ENCODE measurements at regions not wholly inside any gene's neighbourhood (a gene's known extent, or its start where the extent isn't known, plus 50 kb on each side); places are given as distances from the start of the nearest gene placed in this dataset.

GRCh38 chr3:194256040-194256945 is 94.8 kb downstream of the CPN2 start:
- no peaks in the 10 kb centered on the region for H3K9me3 ChIP-seq (ENCODE audit: control insufficient read depth, insufficient read depth, low read depth, low read length)
- no peak overlapping the region for H3K27ac ChIP-seq (ENCODE audit: extremely low read depth, low read depth, low read length)
- POLR2A ChIA-PET, result no interaction called here
- CTCF ChIA-PET, result no interaction called here
- no peaks in the 10 kb centered on the region for H3K36me3 ChIP-seq (ENCODE audit: control insufficient read depth in 2 of 2, insufficient read depth in 1 of 2, low read length in 2 of 2)
- H3K4me1 ChIP-seq (ENCODE audit: control insufficient read depth, insufficient read depth, low read length), result no peaks in the 10 kb centered on the region
- no peak for TF ChIP-seq ZNF26 (tag by site-specific recombination; IDR thresholded peaks at IDR 0.05)
- no peak for TF ChIP-seq ZSCAN23 (tag by site-specific recombination; IDR thresholded peaks at IDR 0.05)
- no peak for TF ChIP-seq ZNF132 (tag by site-specific recombination; IDR thresholded peaks at IDR 0.05; ENCODE audit: borderline replicate concordance)
- no peak for TF ChIP-seq ZNF341 (tag by site-specific recombination; IDR thresholded peaks at IDR 0.05; ENCODE audit: low read depth)
- no peak for TF ChIP-seq ZNF121 (tag by site-specific recombination; IDR thresholded peaks at IDR 0.05)
- no peak for TF ChIP-seq ZSCAN30 (tag by site-specific recombination; IDR thresholded peaks at IDR 0.05)
- no peak for TF ChIP-seq ZNF140 (tag by site-specific recombination; IDR thresholded peaks at IDR 0.05)
- TF ChIP-seq ZNF114 (tag by site-specific recombination; IDR thresholded peaks at IDR 0.05), result no peak
- TF ChIP-seq BCL6B (tag by site-specific recombination; IDR thresholded peaks at IDR 0.05), result no peak
- no peak overlapping the region for H3K4me3 ChIP-seq (ENCODE audit: low read depth, low read length)

DNA sequence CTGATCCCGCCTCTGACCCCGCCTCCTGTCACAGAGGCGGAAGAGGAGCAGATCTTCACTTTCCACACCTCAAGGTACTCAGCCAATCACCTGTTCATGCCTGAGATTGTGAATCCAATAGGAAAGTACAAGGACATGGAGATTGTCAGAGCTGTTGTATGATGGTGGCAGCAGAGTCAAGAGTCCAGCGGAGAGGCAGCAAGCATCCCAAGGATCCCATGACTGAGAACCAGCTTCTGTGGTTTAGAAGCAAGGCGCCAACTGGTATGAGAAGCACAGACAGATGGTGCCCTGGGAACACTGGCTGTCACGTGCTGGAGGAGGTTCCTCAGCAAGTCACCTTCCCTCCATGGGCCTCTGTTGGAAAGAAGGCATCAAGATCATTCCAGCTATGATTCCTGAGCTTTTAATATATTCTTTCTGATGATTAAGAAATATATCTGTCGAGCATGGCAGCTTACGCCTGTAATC is 93.9 kb downstream of the CPN2 start:
- ChIA-PET CTCF (no interaction called here), POLR2A (no interaction called here)
- no peak overlapping the region for H3K27ac ChIP-seq (ENCODE audit: extremely low read depth, low read depth, low read length)
- H3K9me3 ChIP-seq (ENCODE audit: control insufficient read depth, insufficient read depth, low read depth, low read length), result no peaks in the 10 kb centered on the region
- H3K4me1 ChIP-seq (ENCODE audit: control insufficient read depth, insufficient read depth, low read length), result no peaks in the 10 kb centered on the region
- H3K36me3 ChIP-seq (ENCODE audit: control insufficient read depth in 2 of 2, insufficient read depth in 1 of 2, low read length in 2 of 2), result no peaks in the 10 kb centered on the region
- TF ChIP-seq ZFP41 (tag by site-specific recombination; IDR thresholded peaks at IDR 0.05; ENCODE audit: borderline replicate concordance), result no peak
- TF ChIP-seq ZNF423 (tag by site-specific recombination; IDR thresholded peaks at IDR 0.05), result no peak
- H3K4me3 ChIP-seq (ENCODE audit: low read depth, low read length), result no peak overlapping the region

DNA sequence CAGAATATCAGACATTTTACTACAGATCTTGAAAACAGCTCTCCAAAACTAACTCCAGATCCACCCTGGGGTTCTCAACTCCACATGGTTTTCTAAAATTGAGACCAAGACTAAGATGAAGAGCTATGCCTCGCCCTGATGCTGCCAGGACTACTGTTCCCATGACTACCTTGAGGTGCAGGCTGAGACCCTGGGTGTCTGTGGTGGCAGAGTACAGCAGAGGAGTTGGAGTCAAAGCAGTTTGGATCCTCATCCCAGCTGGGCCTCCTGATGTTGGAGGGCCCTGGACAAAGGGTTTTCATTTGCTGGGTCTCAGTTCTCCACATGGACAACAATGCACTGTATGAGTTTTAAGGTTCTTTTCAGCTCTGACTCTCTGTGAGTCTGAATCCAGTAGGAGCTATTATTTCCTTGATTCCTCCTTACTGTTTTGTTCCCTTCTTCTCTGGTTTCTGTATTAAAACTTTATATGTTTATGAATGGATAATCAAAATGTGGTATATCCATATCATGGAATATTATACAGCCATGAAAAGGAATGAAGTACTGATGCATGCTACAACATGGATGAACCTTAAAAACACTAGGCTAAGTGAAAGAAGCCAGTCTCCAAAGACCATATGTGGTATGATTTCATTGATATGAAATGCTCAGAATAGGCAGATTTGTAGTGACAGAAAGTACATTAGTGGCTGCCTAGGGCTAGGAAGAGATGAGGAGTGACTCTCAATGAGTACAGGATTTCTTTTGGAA is 93.0 kb downstream of the CPN2 start:
- ChIA-PET POLR2A (no interaction called here), CTCF (interaction anchor here (1.2 kb wide), 1 partner anchor 12 kb away, joined by 3 read pairs; no protein-coding TSS in a partner anchor)
- Histone ChIP-seq H3K27ac (ENCODE audit: extremely low read depth, low read depth, low read length) (no peak overlapping the region), H3K4me1 (ENCODE audit: control insufficient read depth, insufficient read depth, low read length) (no peaks in the 10 kb centered on the region), H3K36me3 (ENCODE audit: control insufficient read depth in 2 of 2, insufficient read depth in 1 of 2, low read length in 2 of 2) (no peaks in the 10 kb centered on the region), H3K9me3 (ENCODE audit: control insufficient read depth, insufficient read depth, low read depth, low read length) (no peaks in the 10 kb centered on the region), H3K4me3 (ENCODE audit: low read depth, low read length) (no peak overlapping the region)
- TF ChIP-seq, protein P1, sequence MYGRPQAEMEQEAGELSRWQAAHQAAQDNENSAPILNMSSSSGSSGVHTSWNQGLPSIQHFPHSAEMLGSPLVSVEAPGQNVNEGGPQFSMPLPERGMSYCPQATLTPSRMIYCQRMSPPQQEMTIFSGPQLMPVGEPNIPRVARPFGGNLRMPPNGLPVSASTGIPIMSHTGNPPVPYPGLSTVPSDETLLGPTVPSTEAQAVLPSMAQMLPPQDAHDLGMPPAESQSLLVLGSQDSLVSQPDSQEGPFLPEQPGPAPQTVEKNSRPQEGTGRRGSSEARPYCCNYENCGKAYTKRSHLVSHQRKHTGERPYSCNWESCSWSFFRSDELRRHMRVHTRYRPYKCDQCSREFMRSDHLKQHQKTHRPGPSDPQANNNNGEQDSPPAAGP (tag by site-specific recombination; IDR thresholded peaks at IDR 0.05), result no peak
- TF ChIP-seq ZNF146 (tag by site-specific recombination; IDR thresholded peaks at IDR 0.05) (peak; percentile 99), ZNF112 (tag by site-specific recombination; IDR thresholded peaks at IDR 0.05) (no peak), ZNF658 (tag by site-specific recombination; IDR thresholded peaks at IDR 0.05) (no peak), SALL2 (tag by site-specific recombination; IDR thresholded peaks at IDR 0.05; ENCODE audit: borderline replicate concordance) (no peak), ZNF24 (tag by site-specific recombination; IDR thresholded peaks at IDR 0.05) (0 out of 2 replicates have a peak, but pooled peaks have one; percentile 33), ZSCAN30 (tag by site-specific recombination; IDR thresholded peaks at IDR 0.05) (0 out of 2 replicates have a peak, but pooled peaks have one; percentile 21), ZNF366 (tag by site-specific recombination; conservative IDR thresholded peaks at IDR 0.05) (no peak), ZNF585B (tag by site-specific recombination; IDR thresholded peaks at IDR 0.05) (no peak), KLF8 (tag by site-specific recombination; IDR thresholded peaks at IDR 0.05) (no peak)
- TF ChIP-seq, protein P2, sequence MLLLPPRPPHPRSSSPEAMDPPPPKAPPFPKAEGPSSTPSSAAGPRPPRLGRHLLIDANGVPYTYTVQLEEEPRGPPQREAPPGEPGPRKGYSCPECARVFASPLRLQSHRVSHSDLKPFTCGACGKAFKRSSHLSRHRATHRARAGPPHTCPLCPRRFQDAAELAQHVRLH (tag by site-specific recombination; IDR thresholded peaks at IDR 0.05), result peak; percentile 75
- TF ChIP-seq, protein P3, sequence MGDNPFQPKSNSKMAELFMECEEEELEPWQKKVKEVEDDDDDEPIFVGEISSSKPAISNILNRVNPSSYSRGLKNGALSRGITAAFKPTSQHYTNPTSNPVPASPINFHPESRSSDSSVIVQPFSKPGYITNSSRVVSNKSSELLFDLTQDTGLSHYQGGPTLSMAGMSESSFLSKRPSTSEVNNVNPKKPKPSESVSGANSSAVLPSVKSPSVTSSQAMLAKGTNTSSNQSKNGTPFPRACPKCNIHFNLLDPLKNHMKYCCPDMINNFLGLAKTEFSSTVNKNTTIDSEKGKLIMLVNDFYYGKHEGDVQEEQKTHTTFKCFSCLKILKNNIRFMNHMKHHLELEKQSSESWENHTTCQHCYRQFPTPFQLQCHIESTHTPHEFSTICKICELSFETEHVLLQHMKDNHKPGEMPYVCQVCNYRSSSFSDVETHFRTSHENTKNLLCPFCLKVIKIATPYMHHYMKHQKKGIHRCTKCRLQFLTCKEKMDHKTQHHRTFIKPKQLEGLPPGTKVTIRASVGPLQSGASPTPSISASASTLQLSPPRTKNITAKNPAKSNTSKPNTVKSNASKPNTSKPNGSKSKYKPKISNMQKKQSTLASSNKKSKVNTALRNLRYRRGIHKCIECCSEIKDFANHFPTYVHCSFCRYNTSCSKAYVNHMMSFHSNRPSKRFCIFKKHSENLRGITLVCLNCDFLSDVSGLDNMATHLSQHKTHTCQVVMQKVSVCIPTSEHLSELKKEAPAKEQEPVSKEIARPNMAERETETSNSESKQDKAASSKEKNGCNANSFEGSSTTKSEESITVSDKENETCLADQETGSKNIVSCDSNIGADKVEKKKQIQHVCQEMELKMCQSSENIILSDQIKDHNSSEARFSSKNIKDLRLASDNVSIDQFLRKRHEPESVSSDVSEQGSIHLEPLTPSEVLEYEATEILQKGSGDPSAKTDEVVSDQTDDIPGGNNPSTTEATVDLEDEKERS (tag by site-specific recombination; IDR thresholded peaks at IDR 0.05), result peak; percentile 66; the same call in 1 of the 2 replicates
